HCT116 (cell line): ENCODE measurements at regions not wholly inside any gene's neighbourhood (a gene's known extent, or its start where the extent isn't known, plus 50 kb on each side); places are given as distances from the start of the nearest gene placed in this dataset.

Source experiments
- ATAC-seq: fragments of 200-7000 bp; cut with Tn5 transposase; 2 replicates; pipeline ENCODE4 v1.9.1; 2020; ENCODE audit warnings: mild to moderate bottlenecking, moderate library complexity
- BruUV-seq: library from RNA; stranded (reverse); fragments of 400-500 nt; replicated peaks from 2 replicates; lab custom pipeline; 2021; lab: Mats Ljungman, UMichigan
- CTCF ChIA-PET: fragments of 300-600 bp; sonication (Branson Sonifier 250); formaldehyde crosslinking; loops from one replicate; lab custom pipeline; 2021; ENCODE audit warnings: antibody characterized with exemption; lab: Charles Lee
- POLR2A ChIA-PET: fragments of 300-600, 350-600 bp; sonication (Branson Sonifier 250); formaldehyde crosslinking; loops from one replicate; lab custom pipeline; 2021; ENCODE audit warnings: antibody characterized with exemption; lab: Charles Lee
- RAD21 ChIA-PET, 2 experiments: fragments of 300-600 bp; sonication (Branson Sonifier 250); formaldehyde crosslinking; loops; one replicate each; lab custom pipeline; 2023; ENCODE audit warnings: low total read pairs in 2 of 2; ENCODE audit not compliant: uncharacterized antibody in 2 of 2, unreplicated experiment in 2 of 2, low non-redundant PET in 1 of 2; lab: Charles Lee
- DNase-seq: peaks from one replicate; pipeline ENCODE4 v3.0.0-alpha.2; 2010; ENCODE audit warnings: low read depth, low spot score
- H2AFZ ChIP-seq: fragments of 200-600 bp; shearing (Covaris generic), sonication (generic); 2 replicates; pipeline ENCODE4 v1.6.1; 2017; ENCODE audit warnings: low read depth, mixed run types, mixed read lengths, antibody characterized with exemption, low read length; ENCODE audit not compliant: poor library complexity, severe bottlenecking
- H3K27ac ChIP-seq: 2 replicates; pipeline ENCODE4 v1.5.1; 2012; ENCODE audit warnings: low read depth, low read length
- H3K27me3 ChIP-seq: fragments of 200-600 bp; sonication (generic); 2 replicates; pipeline ENCODE4 v1.6.1; 2016; ENCODE audit warnings: mixed run types, low read length, mixed read lengths; ENCODE audit not compliant: insufficient read depth
- H3K36me3 ChIP-seq, 2 experiments: fragments of 200-500 bp in 1 of 2; fragments of 200-600 bp in 1 of 2; sonication (Bioruptor generic) in 1 of 2; sonication (generic) in 1 of 2; 2 replicates each; pipeline versions ENCODE4 v1.5.1 to v1.6.1; 2014 to 2016; ENCODE audit warnings: low read length in 2 of 2, inconsistent platforms in 1 of 2, mixed read lengths in 1 of 2, mixed run types in 1 of 2; ENCODE audit not compliant: insufficient read depth in 2 of 2, control insufficient read depth in 1 of 2
- H3K4me1 ChIP-seq, 2 experiments: fragments of 200-600 bp in 1 of 2; sonication (generic) in 1 of 2; 2 replicates each; pipeline versions ENCODE4 v1.5.1 to v1.6.1; 2012 to 2017; ENCODE audit warnings: low read length in 2 of 2, inconsistent platforms in 1 of 2, mild to moderate bottlenecking in 1 of 2, mixed read lengths in 1 of 2, mixed run types in 1 of 2, moderate library complexity in 1 of 2; ENCODE audit not compliant: insufficient read depth in 2 of 2, control insufficient read depth in 1 of 2
- H3K4me2 ChIP-seq: fragments of 200-600 bp; sonication (generic); 2 replicates; pipeline ENCODE4 v1.6.1; 2017; ENCODE audit warnings: mixed run types, low read length, mixed read lengths
- H3K4me3 ChIP-seq, 2 experiments: fragments of 200-600 bp in 1 of 2; sonication (generic) in 1 of 2; replicated peaks in 1 of 2; 2 replicates each; pipeline ENCODE4 v1.5.1; 2011 to 2016; ENCODE audit warnings: low read length in 2 of 2, control low read depth in 1 of 2, low read depth in 1 of 2, mild to moderate bottlenecking in 1 of 2, mixed read lengths in 1 of 2, mixed run types in 1 of 2
- H3K79me2 ChIP-seq: fragments of 200-600 bp; sonication (generic); 2 replicates; pipeline ENCODE4 v1.6.1; 2017; ENCODE audit warnings: mild to moderate bottlenecking, mixed run types, low read length, moderate library complexity, mixed read lengths; ENCODE audit not compliant: insufficient read depth
- H3K9ac ChIP-seq: fragments of 200-600 bp; sonication (generic); 2 replicates; pipeline ENCODE4 v1.6.1; 2016; ENCODE audit warnings: low read length, mixed read lengths
- H3K9me2 ChIP-seq: fragments of 200-600 bp; sonication (generic), shearing (Covaris generic); 2 replicates; pipeline ENCODE4 v1.6.1; 2017; ENCODE audit warnings: mixed run types, mild to moderate bottlenecking, moderate library complexity; ENCODE audit not compliant: insufficient read depth
- H3K9me3 ChIP-seq, 2 experiments: fragments of 200-500 bp in 1 of 2; fragments of 200-600 bp in 1 of 2; sonication (Bioruptor generic) in 1 of 2; sonication (generic) in 1 of 2; 2 replicates each; pipeline ENCODE4 v1.6.1; 2014 to 2017; ENCODE audit warnings: low read length in 2 of 2, mixed read lengths in 2 of 2, inconsistent platforms in 1 of 2, low read depth in 1 of 2, mild to moderate bottlenecking in 1 of 2, mixed run types in 1 of 2, moderate library complexity in 1 of 2; ENCODE audit not compliant: control insufficient read depth in 1 of 2, insufficient read depth in 1 of 2
- H4K20me1 ChIP-seq: fragments of 200-600 bp; sonication (generic), shearing (Covaris generic); 2 replicates; pipeline ENCODE4 v1.6.1; 2017; ENCODE audit warnings: mixed run types, mild to moderate bottlenecking, moderate library complexity; ENCODE audit not compliant: insufficient read depth
- CBX3 ChIP-seq: IDR thresholded peaks from 2 replicates; pipeline ENCODE4 v1.6.1; 2012; ENCODE audit warnings: low read depth
- EGR1 ChIP-seq: IDR thresholded peaks from 2 replicates; pipeline ENCODE4 v1.6.1; 2012; ENCODE audit warnings: low read depth
- EZH2phosphoT487 ChIP-seq: fragments of 200-600 bp; IDR thresholded peaks from 2 replicates; pipeline ENCODE4 v1.6.1; 2018; ENCODE audit warnings: antibody characterized with exemption, borderline replicate concordance
- FOSL1 ChIP-seq: IDR thresholded peaks from 2 replicates; pipeline ENCODE4 v1.6.1; 2012; ENCODE audit warnings: low read depth
- JUND ChIP-seq: IDR thresholded peaks from 2 replicates; pipeline ENCODE4 v1.6.1; 2012
- POLR2AphosphoS5 ChIP-seq: IDR thresholded peaks from 2 replicates; pipeline ENCODE4 v1.6.1; 2011; ENCODE audit warnings: mild to moderate bottlenecking, low read depth, low read length, moderate library complexity
- SIN3A ChIP-seq: IDR thresholded peaks from 2 replicates; pipeline ENCODE4 v1.6.1; 2012; ENCODE audit warnings: low read depth
- SP1 ChIP-seq: IDR thresholded peaks from 2 replicates; pipeline ENCODE4 v1.6.1; 2012; ENCODE audit warnings: low read depth
- SRF ChIP-seq: IDR thresholded peaks from 2 replicates; pipeline ENCODE4 v1.6.1; 2012; ENCODE audit warnings: low read depth
- TCF7L2 ChIP-seq: IDR thresholded peaks from 2 replicates; pipeline ENCODE4 v1.7.0; 2011; ENCODE audit warnings: borderline replicate concordance, inconsistent platforms; ENCODE audit not compliant: insufficient read depth, insufficient read length; ENCODE audit errors: extremely low read depth
- YY1 ChIP-seq: IDR thresholded peaks from 2 replicates; pipeline ENCODE4 v1.6.1; 2011; ENCODE audit warnings: low read length, low read depth, moderate library complexity, mild to moderate bottlenecking; ENCODE audit not compliant: insufficient replicate concordance; ENCODE audit errors: extremely low read depth
- ZFX ChIP-seq: fragments of 450-650 bp; IDR thresholded peaks from 2 replicates; pipeline ENCODE4 v1.6.1; 2017
- intact Hi-C: fragments of 100-400 bp; cut with micrococcal nuclease; formaldehyde crosslinking; loops from 2 replicates; pipeline ENCODE4 v1.10.0; 2022
- TF ChIP-seq, protein P1 (sequence below): IDR thresholded peaks from 2 replicates; pipeline ENCODE4 v1.6.1; 2011; ENCODE audit warnings: mild to moderate bottlenecking, low read length, moderate library complexity; ENCODE audit not compliant: insufficient replicate concordance; ENCODE audit errors: extremely low read depth
- TF ChIP-seq, protein P2 (sequence below): IDR thresholded peaks from 2 replicates; pipeline ENCODE4 v1.6.1; 2012; ENCODE audit warnings: low read depth

GRCh38 chr5:17944046-17944445, 309.8 kb downstream of the TAF11L14 start:
- Histone ChIP-seq H3K27ac (no peak overlapping the region), H3K9me3 (peaks cover 4 to 19% of the 10 kb centered on the region in 2 experiments; a peak in 2 of 4 replicates), H4K20me1 (no peaks in the 10 kb centered on the region), H3K9me2 (no peaks in the 10 kb centered on the region), H3K27me3 (no peaks in the 10 kb centered on the region), H3K79me2 (no peaks in the 10 kb centered on the region), H2AFZ (no peak overlapping the region), H3K4me1 (no peaks in the 10 kb centered on the region), H3K36me3 (no peaks in the 10 kb centered on the region), H3K4me2 (no peak overlapping the region), H3K4me3 (no peak overlapping the region), H3K9ac (no peak overlapping the region)
- ChIA-PET POLR2A (no interaction called here), RAD21 (no interaction called here), CTCF (no interaction called here)
- DNase-seq (no peak), ATAC-seq (no peak)
- intact Hi-C loops: no loop called here
- TF ChIP-seq FOSL1 (no peak), TCF7L2 (no peak), POLR2AphosphoS5 (no peak), SIN3A (no peak), EZH2phosphoT487 (no peak), SRF (no peak), SP1 (no peak), EGR1 (no peak), JUND (no peak), YY1 (no peak), ZFX (no peak), CBX3 (no peak)
- TF ChIP-seq, protein P1, sequence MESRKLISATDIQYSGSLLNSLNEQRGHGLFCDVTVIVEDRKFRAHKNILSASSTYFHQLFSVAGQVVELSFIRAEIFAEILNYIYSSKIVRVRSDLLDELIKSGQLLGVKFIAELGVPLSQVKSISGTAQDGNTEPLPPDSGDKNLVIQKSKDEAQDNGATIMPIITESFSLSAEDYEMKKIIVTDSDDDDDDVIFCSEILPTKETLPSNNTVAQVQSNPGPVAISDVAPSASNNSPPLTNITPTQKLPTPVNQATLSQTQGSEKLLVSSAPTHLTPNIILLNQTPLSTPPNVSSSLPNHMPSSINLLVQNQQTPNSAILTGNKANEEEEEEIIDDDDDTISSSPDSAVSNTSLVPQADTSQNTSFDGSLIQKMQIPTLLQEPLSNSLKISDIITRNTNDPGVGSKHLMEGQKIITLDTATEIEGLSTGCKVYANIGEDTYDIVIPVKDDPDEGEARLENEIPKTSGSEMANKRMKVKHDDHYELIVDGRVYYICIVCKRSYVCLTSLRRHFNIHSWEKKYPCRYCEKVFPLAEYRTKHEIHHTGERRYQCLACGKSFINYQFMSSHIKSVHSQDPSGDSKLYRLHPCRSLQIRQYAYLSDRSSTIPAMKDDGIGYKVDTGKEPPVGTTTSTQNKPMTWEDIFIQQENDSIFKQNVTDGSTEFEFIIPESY: no peak
- TF ChIP-seq, protein P2, sequence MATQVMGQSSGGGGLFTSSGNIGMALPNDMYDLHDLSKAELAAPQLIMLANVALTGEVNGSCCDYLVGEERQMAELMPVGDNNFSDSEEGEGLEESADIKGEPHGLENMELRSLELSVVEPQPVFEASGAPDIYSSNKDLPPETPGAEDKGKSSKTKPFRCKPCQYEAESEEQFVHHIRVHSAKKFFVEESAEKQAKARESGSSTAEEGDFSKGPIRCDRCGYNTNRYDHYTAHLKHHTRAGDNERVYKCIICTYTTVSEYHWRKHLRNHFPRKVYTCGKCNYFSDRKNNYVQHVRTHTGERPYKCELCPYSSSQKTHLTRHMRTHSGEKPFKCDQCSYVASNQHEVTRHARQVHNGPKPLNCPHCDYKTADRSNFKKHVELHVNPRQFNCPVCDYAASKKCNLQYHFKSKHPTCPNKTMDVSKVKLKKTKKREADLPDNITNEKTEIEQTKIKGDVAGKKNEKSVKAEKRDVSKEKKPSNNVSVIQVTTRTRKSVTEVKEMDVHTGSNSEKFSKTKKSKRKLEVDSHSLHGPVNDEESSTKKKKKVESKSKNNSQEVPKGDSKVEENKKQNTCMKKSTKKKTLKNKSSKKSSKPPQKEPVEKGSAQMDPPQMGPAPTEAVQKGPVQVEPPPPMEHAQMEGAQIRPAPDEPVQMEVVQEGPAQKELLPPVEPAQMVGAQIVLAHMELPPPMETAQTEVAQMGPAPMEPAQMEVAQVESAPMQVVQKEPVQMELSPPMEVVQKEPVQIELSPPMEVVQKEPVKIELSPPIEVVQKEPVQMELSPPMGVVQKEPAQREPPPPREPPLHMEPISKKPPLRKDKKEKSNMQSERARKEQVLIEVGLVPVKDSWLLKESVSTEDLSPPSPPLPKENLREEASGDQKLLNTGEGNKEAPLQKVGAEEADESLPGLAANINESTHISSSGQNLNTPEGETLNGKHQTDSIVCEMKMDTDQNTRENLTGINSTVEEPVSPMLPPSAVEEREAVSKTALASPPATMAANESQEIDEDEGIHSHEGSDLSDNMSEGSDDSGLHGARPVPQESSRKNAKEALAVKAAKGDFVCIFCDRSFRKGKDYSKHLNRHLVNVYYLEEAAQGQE: no peak
- no TSS peak for BruUV-seq
